NK-92 treated with Interleukin-12 subunit alpha and Interleukin-12 subunit beta, amount 100 ng/mL, for 24 hours (cell line): ENCODE measurements at regions not wholly inside any gene's neighbourhood (a gene's known extent, or its start where the extent isn't known, plus 50 kb on each side); places are given as distances from the start of the nearest gene placed in this dataset.

Source experiments
- DNase-seq: peaks from one replicate; lab custom pipeline; 2025; lab: John Stamatoyannopoulos, UW

DNA sequence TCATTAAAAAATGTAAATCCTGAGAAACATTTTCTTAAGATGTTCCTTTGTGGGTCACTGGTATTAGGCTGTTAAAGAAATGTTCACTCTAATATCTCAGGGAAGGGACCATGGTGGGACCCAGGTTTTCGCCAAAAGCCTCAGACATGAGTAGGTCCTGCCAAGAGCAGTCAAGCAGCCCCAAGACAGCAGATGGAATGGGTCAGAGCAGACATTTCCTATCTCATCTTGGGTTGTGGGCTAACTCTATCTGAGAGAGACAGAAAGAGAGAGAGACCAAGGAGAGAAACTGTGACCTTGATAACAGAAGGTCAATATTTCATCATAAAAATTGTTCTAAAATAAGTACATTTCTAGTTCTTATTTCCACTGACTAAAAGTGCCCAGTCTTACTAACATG, 661.7 kb downstream of the TSN start:
- no peak for DNase-seq

DNA sequence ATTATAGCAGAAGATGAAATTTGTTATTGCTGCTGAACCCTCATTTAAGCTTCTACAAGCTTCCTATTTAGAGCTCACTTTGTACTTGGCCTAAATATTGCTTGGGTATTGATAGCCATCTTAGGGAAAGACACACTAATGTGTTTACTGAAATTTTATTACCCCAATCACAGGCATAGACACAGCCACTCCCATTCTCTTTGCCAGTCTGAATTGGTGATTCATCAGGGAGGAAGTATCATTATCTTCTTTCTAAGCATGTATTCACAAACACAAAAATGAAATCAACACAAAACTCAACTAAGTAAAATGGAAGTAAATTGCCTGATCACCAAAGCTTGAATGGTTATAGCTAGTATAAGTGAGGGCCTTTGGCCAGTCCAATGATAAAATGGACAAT, 666.3 kb downstream of the TSN start:
- DNase-seq = no peak

DNA sequence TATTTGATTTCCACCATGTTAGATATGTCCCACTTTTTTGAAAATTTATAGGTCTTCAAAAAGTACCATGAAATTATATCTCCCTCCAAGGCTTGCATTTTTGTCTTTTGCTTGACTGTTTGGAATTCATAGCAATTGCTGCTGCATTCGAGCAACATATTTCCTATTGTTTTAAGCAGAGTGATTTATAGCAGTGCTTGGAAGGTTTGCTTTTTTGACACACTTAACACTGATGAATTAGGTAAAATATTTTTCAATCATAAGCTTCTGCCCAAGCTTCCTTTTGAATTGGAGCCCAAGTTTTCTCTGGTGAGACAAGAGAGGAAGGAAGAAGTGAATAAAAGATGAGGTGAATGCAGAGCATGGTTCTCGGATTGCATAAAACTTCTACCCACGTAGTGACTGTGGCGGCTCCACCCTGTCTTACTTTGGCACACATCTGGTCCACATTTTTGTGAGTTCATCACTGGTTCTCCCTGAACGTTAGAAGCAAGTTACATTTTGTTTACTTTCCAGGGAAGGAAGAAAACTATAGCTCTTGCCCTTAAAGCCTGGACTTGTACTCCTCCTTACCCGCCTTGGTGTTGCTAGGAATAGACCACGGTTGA, 667.0 kb downstream of the TSN start:
- DNase-seq = no peak

DNA sequence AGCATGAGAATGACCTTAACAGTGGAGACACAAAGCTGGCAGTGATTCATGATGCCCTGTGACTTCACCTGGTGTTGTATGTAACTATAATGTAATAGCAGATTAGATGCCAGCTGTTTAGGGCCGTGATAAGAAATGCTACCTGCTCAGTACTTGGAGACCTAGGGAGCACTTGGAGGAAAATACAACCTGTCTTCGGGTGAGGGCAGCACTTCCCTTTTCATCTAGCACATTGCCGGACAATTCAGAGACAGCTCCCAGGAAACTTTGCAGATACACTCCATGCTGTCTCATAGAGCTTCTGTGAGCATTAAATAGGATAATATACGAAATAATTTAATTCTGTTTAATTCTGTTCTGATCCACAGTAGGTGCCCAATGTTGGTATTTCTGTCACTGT, 668.5 kb downstream of the TSN start:
- no peak for DNase-seq

DNA sequence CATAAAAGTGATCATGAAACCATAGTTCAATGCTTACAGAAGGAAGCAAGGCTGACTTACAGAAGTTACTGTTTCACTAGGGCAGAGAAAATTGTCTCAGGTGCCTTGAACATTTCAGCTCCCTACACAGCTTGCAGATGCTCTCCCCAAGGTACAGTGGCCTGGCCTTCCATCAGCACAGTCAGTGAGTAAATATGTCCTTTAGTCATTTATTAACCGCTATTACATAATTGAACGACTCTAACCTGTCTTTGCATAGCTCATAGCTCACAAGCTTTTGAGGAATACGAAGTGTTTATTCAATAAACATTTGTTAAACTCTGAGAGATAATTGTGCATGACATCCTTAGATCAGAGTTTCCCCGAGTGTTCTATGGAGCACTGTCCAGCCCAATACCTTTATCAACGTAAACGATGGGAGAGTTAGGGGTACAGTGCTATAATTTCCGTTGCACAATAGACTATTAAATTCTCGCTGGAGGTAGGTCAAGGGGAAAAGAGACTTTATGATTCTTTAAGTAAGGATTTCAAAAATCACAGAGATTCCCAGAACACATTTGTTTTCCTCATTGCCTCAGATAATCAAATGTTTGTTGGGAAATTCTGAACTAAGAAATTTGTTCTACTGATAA, 677.8 kb downstream of the TSN start:
- no peak for DNase-seq

DNA sequence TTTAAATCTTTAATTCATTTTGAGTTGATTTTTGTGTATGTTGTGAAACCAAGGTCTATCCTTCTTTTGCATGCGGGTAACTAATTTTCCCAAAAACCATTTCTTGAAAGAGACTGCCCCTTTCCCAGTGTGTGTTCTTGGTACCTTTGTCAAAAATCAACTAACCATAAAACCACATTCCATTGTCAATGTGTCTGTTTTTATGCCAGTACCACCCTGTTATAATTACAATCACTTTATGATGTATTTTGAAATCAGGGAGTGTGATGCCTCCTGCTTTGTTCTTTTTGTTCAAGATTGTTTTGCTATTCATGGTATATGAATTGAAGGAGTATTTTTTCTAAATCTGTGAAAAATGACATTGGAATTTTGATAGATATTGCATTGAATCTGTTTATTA, 689.6 kb downstream of the TSN start:
- DNase-seq = no peak

DNA sequence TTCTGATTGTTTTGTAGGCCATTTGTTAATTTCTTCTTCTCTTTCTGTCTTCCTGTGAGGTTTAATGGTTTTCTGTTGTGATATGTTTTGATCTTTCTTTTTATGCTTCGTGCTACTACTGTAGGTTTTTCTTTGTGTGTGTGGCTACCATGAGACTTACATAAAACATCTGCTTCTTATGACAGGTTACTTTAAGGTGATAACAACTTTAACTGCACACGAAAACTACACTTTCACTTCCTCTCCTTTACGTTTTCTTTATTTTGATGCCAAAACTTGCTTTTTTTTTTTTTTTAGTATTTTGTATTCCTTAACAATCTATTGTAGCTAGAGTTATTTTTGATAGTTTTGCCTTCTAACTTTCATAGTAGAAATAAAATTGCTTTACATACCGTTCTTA, 691.3 kb downstream of the TSN start:
- DNase-seq = no peak

DNA sequence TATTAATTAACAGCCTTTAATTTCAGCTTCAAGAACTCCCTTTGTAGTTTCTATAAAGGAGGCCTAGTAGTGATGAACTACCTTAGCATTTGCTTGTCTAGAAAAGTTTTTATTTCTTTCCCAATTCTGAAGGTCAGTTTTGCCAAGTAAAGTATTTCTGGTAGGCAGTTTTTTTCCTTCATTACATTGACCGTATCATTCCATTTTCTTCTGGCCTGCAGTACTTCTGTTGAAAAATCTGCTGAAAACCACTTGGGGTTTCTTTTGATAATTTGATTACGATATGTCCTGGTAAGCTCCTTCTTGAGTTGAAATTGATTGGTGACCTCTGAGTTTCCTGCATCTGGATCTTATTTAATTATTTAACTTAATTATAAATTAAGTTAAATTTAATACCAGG, 691.8 kb downstream of the TSN start:
- DNase-seq = no peak

DNA sequence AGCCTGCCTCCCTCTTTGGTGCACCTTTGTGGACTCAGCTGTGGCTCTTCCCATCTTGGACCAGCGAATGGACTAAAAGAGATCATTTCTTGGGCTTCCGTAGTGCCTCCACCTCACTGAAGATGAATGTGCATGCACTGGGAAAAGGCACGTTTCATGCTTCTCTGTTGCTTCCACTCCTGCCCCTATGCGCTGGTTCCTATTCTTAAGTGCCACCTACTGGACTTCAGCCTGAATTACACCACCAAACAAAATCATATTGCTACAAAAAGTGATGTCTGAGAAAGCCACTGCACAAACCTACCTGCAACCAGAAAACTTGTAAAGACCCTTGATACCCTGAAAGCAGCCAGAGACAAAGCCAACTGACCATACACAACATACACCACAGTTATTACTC, 695.6 kb downstream of the TSN start:
- no peak for DNase-seq

DNA sequence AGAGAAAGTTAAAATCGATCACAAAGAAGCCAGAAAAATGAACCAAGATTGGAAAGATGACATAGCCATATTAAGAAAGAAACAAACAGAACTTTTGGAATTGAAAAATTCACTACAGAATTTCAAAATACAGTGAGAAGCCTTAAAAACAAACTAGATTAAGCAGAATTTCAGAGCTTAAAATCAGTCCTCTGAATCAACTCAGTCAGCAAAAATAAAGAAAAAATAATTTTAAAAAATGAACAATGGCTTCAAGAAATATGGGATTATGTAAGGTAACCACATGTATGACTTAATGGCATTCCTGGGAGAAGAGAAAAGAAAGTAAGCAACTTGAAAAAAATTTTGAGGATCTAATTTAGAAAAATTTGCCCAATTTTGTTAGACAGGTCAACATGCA, 696.2 kb downstream of the TSN start:
- DNase-seq = no peak

DNA sequence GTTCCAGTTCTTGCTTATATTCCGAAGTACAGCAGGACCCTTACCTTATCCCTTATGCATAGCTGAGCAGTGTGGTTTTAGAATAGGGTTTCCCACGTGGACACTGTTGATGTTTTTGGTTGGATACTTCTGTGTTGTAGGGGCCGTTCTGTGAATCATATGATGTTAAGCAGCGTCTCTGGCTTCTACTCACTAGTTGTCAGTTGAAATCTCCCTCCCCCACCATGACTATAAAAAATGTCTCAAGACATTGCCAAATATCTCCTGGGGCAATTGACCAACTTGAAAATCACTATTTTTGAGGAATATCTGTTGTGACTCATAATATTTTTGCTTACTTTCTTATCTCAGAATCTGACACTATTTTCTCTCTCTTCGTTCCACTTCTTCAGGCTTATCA, 713.7 kb downstream of the TSN start:
- no peak for DNase-seq

DNA sequence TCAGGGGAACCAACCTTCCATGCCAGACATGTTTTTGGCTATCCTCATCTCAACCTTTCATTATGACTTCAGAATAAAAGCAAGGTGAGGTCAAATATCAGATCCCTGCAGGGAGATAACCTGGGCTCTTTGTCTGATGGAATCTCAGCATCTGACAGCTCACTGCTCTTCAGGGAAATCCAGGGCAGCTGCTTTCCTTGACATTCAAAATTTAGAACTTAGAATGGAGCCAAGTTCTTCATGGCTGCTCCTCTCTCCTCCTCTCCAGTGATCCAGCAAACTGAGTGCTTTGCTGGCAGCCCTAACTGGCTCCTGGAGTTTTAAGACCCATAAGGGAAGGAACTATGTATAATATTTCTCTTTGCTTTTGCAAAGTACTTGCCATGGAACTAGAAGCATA, 716.3 kb downstream of the TSN start:
- DNase-seq = no peak

DNA sequence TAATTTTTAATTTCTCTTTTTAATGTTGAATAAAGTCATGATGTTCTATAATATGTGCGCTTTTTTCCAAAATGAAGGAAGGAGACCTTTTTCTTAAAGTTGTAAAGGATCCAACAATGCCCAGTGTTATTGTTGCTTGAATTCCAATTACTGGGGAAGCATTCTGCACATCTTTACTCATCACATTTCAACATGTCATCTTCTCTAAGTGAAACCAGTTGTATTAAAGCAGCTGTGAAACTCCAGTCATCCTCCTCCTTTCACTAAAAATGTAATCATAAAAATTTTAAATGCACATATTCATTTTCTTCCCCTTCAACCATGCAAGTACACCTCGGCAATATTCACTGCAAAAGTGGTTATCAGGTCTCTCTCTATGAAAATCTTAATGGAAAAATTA, 722.7 kb downstream of the TSN start:
- DNase-seq = no peak

DNA sequence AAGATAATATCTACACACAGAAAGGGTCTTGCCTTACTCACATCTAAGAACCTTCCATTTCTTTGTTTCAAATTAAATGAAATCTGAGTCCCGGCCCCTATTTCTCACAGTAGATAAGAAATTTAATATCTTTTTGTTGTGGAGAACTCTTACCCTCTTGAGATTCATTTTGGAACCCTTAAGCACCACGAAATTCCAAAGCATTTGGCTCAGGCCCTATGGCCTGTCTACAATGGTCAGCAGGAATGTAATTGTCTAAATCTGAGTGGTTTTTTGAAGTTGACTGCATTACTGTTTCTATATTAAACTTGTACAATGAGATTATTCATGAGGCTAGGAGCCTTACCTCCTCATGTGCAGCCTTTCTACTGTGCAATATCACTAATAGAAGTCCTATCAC, 723.3 kb downstream of the TSN start:
- no peak for DNase-seq

DNA sequence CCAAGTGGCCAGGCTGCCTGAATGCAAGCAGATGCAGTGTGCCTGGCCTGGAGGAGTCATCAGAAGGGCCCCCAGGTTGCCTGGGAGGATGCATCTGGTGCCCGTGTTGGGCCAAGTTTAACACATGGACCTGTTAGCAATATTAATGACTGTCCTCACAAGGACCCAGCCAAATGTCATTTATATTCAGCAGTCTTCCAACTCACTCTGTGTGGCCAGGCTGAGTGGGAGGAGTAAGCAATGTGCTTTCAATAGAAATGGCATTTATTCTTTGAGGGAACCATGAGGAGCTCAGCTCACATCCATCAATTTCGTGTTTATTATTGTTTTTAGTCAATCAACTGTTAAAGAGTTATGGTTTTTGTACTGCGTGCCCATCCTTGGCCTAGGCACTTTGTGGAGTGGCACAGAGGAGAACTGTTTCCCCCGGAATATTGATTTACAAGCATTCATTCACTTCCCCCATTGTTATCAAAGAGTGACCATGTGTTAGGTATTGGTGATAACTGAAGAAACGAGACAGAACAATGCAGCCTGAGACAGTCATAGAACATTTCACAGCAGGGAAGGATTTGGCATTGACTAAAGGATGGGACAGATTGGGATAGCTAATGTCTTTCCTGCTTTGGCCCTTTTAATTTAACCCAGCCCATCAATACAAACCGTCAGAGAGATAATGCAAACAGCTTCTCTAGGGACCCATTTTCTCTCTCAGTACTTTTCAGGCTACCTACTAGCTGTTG, 725.2 kb downstream of the TSN start:
- DNase-seq = no peak

DNA sequence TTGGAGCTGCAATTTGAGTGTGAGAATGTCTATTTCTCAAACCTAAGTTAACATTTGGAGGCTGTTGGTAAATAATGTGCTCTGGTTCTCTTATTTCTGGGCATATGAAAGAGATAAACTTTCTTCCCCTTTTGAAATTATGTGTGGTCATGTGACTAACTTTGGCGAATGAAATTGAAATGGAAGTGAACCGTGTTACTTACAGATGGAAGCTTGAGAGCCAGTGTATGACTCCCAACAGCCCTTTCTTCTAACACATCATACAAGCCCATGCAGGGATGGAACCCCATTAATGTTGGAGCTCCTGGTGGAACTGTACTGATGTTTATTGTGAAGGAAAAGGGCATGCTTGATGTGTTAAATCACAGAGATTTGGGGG, 725.8 kb downstream of the TSN start:
- no peak for DNase-seq

DNA sequence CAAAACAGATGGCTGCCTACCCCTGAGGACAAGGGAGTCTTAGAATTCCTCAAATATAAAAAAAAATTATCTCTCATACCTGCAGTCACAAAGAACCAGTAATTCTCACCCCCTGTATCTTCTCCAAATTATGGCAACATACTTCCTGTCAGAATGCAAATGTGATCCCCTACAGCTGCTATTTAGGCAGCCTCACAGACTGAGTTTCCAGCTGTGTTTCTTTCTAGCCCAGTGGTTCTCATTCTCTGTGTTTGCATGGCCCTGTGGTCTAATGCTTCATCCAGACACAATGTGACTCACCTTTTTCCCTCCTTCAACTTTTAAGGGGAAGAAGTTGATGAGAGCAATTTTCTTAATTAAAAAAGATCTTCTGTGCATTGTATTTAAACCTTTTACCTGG, 726.3 kb downstream of the TSN start:
- DNase-seq = no peak

DNA sequence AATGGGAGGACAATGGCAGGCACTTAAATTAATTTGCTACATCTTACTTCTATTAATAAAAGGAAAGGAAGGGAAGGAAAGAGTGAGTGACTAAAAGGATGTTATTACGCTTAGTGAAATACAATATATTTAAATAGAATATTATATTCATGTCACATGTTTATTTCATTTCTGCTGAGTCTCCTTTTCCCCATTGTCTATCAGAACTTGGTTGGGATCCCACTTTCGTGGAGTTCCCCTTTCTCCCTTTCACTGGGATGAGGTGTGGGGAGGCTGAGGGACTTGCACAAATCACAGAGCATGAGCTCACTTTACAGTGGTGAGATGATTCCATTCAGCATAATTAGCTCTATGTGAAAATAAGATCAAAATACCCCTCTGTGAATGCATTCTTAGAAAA, 730.6 kb downstream of the TSN start:
- no peak for DNase-seq

DNA sequence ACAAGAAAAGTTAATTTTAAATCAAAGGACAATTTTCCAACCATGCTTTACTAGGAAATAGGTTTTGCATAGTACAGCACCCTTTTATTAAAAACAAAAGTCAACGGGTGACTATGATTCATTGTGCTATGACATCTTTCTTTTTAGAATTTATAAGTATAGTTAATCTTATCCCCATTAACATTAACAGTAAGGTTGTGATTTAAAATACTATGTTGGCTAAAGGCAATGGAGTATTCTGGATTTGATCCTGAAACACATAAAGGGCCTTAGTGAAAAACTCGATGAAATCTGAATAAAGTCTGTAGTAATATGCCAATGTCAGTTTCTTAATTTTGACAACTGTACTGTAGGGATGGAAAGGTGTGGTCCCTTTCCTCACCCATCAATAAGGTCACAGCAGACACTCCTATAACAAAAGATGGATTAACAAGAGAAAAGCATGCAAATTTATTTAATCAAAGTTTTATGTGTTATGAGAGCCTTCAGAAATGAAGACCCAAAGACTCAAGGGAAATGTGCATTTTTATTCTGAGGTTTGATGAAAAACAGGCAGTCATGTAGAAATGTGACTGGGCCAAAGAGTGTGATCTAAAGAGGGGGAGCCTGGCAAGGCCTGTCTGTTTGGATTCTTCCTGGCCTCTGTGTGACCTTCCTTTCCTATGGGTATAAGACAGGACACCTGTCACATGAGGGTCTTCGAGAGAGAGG, 731.4 kb downstream of the TSN start:
- DNase-seq = no peak

DNA sequence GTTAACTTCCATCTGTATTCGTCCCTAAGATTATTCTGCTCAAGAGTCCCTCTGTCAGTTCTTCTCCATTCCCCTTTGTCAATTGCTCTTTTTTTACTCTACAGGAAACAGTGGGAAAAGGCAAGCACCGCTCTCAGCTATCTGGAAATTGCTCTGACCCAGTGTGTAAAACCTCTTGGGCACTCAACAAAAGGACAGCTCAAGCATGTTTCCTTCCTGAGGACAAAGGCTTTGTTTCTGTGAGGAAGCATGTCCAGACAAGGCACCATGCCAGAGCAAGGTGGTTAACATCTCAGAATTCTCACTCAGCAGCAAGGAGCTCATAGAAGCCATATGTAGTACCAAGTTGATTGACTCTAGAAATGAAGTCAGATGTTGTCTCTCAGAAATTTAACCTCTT, 735.6 kb downstream of the TSN start:
- DNase-seq = no peak

DNA sequence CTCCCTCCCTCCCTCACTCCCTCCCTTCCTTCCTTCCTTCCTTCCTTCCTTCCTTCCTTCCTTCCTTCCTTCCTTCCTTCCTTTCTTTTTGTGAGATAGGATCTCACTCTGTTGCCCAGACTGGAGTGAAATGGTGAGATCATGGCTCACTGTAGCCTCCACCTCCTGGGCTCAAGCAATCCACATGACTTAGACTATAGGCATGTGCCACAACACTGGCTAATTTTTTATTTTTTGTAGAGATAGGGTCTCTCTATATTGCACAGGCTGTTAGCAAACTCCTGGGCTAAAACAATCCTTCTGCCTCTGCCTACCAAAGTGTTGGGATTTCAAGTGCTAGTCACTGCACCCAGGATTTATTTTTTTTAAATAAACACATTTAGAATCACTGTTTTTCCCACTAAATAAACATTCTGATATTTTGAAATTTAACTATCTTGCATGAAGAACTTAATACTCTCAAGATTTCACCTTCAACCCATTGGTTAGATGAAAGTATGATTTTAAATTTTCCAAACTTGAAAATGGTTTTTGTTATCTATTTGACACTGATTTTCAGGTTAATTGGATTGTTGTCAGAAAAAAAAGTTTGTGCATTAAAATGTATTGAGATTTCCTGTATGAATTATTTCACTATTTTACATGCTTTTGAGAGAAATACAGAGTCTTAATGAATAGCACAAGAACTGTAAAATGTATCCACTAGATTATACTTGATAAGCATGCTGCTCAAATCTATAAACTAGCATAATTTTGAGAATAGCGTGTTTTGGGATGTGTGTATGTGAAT, 745.1 kb downstream of the TSN start:
- no peak for DNase-seq

DNA sequence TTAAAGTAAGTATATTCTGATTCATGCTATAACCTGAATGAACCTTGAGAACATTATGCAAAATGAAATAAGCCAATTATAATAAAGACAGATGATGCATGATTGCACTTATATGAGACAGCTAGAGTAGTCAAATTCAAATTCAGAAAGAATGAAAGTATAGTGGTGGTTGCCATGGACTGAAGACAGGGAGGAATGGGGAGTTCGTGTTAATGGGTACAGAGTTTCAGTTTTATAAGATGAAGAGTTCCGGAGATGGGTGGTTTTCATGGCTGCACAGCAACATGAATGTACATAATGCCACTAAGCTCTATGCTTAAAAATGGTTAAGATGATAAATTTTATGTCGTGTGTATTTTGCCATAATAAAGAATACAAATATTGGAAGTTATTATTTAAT, 751.2 kb downstream of the TSN start:
- no peak for DNase-seq
